GM12891 (cell line): ENCODE measurements at regions not wholly inside any gene's neighbourhood (a gene's known extent, or its start where the extent isn't known, plus 50 kb on each side); places are given as distances from the start of the nearest gene placed in this dataset.

ENCODE experiments used
- POLR2A ChIP-seq: IDR thresholded peaks from 2 replicates; pipeline ENCODE4 v1.6.1; 2011; ENCODE audit warnings: low read depth, low read length, control low read depth
- SPI1 ChIP-seq: IDR thresholded peaks from 2 replicates; pipeline ENCODE4 v1.6.1; 2011; ENCODE audit warnings: low read depth, low read length, control low read depth
- TAF1 ChIP-seq: IDR thresholded peaks from 2 replicates; pipeline ENCODE4 v1.6.1; 2011; ENCODE audit warnings: low read depth, low read length, control low read depth

DNA sequence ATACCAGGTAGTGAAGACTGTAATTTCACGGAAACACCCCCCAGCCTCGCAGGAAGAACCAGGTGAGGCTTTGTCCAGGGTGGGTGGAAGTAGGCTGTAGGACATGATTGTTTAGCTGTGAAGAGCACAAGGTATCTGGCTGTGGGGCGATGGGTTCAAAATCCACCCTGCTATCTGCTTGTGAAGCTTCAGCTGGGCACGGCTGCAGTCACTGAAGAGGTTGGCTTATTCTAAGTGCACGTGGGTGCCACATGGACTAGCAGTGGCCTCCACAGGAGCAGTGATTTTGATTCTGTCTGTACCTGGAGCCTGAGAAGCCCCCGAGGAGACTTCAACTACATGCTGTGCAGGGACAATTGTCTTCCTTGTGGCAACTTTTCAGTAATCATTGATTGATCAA lies 254.1 kb downstream of the FGF9 start:
- TF ChIP-seq SPI1 (no peak), POLR2A (no peak), TAF1 (no peak)
